Choroid plexus epithelial cell (primary cell): ENCODE measurements at regions not wholly inside any gene's neighbourhood (a gene's known extent, or its start where the extent isn't known, plus 50 kb on each side); places are given as distances from the start of the nearest gene placed in this dataset.
"Not testable (repeated sequence)": the region's sequence is repeated elsewhere in the genome, so short reads cannot be mapped to it uniquely, and the experiment has no call there.

Experiments used
- DNase-seq: peaks from one replicate; pipeline ENCODE4 v3.0.0-alpha.2; 2010; ENCODE audit warnings: low read depth
- H3K4me3 ChIP-seq: 2 replicates; pipeline ENCODE4 v1.5.1; 2011; ENCODE audit warnings: low read depth, mild to moderate bottlenecking, control low read depth, low read length, moderate library complexity
- TF ChIP-seq, protein P1 (sequence below): conservative IDR thresholded peaks from 2 replicates; pipeline ENCODE4 v1.5.1; 2011; ENCODE audit warnings: low read depth, mild to moderate bottlenecking, control low read depth, inconsistent platforms, low read length, moderate library complexity

GRCh38 chr10:35874311-35875015, 232.4 kb upstream of the FZD8 start:
- TF ChIP-seq, protein P1, sequence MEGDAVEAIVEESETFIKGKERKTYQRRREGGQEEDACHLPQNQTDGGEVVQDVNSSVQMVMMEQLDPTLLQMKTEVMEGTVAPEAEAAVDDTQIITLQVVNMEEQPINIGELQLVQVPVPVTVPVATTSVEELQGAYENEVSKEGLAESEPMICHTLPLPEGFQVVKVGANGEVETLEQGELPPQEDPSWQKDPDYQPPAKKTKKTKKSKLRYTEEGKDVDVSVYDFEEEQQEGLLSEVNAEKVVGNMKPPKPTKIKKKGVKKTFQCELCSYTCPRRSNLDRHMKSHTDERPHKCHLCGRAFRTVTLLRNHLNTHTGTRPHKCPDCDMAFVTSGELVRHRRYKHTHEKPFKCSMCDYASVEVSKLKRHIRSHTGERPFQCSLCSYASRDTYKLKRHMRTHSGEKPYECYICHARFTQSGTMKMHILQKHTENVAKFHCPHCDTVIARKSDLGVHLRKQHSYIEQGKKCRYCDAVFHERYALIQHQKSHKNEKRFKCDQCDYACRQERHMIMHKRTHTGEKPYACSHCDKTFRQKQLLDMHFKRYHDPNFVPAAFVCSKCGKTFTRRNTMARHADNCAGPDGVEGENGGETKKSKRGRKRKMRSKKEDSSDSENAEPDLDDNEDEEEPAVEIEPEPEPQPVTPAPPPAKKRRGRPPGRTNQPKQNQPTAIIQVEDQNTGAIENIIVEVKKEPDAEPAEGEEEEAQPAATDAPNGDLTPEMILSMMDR = no peak
- no peak overlapping the region for H3K4me3 ChIP-seq
- peak; percentile 21 for DNase-seq

- TF ChIP-seq, protein P1 = no peak
- no peak for DNase-seq
- H3K4me3 ChIP-seq = no peak overlapping the region
Measured at GRCh38 chr10:35872671-35873070, 230.6 kb upstream of the FZD8 start.

- TF ChIP-seq, protein P1 = no peak
- peak; percentile 3 for DNase-seq
Measured at GRCh38 chr10:35870665-35871310, 228.7 kb upstream of the FZD8 start.

DNA sequence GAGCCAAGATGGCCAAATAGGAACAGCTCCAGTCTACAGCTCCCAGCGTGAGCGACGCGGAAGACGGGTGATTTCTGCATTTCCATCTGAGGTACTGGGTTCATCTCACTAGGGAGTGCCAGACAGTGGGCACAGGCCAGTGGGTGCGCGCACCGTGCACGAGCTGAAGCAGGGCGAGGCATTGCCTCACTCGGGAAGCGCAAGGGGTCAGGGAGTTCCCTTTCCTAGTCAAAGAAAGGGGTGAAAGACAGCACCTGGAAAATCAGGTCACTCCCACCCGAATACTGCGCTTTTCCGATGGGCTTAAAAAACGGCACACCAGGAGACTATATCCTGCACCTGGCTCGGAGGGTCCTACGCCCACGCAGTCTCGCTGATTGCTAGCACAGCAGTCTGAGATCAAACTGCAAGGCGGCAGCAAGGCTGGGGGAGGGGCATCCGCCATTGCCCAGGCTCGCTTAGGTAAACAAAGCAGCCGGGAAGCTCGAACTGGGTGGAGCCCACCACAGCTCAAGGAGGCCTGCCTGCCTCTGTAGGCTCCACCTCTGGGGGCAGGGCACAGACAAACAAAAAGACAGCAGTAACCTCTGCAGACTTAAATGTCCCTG, 216.7 kb upstream of the FZD8 start:
- not testable (repeated sequence) for DNase-seq, H3K4me3 ChIP-seq

More at GRCh38 chr10:35870665-35871310, 228.7 kb upstream of the FZD8 start:
- no peak overlapping the region for H3K4me3 ChIP-seq

DNA sequence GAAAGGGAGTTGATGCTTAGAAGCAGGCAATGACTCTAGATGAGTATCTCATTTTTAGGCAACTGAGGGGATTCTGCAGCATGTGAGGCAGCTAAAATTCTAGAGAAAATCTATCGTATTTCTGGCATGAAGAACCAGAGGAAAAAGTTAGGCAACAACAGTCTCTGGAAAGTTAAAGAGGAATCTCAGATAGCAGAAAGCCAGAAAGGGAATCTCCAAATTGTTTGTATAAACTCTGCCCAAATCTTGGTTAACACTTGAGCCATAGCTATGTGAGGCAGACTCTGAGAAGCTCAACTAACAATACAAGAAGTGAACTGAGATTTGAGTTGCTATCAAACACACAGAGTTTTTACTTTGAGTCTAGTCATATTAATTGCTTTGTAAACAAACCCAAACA, 215.8 kb upstream of the FZD8 start:
- TF ChIP-seq, protein P1 = no peak
- no peak overlapping the region for H3K4me3 ChIP-seq
- no peak for DNase-seq

DNA sequence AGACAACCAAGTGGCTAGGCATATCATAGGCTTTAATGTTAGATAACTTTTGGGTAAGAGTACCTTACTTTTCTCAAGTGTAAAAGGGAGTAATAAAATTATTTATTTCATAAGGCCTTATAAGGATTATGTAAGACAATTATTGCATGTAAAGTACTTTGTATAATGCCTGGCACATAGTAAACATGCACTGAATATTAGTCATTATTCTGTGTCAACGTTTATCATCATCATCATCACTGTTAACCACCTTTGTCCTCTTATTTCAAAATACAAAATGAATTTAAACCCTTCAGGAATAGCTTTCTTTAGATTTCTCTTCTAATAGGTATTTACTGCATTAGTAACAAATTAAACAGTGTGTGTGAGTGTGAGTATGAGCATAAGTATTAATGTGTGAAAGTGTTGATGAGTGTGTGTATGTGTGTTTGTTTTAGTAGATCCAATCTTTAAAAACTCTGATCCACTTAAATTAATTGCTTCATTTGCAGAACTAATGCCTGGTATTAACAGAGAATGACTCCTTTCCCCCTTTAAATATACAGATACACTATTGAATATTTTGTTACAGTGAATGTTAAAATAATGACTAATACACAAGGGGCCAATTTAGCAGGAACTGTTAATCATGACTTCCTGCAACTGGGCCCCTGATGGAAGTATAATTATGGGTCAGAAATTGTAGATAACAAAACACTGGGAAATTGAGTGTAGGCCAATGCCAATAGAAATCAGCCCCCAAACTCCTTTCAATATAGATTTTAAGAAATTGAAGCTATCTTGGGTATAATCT, 213.3 kb upstream of the FZD8 start:
- TF ChIP-seq, protein P1 = no peak
- H3K4me3 ChIP-seq = no peak overlapping the region
- no peak for DNase-seq

DNA sequence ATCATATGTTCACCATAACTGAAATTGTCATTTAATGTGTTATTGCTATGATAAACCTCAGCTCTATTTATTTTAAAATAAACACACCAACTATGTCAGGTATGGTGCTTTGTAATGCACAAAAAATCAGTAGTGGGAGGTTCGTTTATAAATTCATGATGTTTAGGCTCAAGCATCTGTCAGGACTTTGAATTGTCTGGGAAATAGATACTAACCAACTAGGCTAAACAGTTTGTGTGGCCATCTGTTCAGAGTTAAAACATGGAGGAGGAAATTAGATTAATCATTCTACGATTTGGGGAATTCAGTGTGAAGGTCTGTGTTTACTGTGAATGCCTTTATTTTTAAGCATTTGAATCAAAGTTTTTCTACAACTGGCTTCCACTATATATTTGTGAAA, 212.6 kb upstream of the FZD8 start:
- TF ChIP-seq, protein P1 = no peak
- no peak overlapping the region for H3K4me3 ChIP-seq
- DNase-seq = no peak
